SK-N-DZ (cell line): ENCODE measurements at regions not wholly inside any gene's neighbourhood (a gene's known extent, or its start where the extent isn't known, plus 50 kb on each side); places are given as distances from the start of the nearest gene placed in this dataset.

Experiments used
- DNase-seq: peaks from one replicate; pipeline ENCODE4 v3.0.0-alpha.2; 2015; ENCODE audit warnings: low spot score

GRCh38 chr1:214202992-214203391, 78.0 kb upstream of the SMYD2 start:
- no peak for DNase-seq

- DNase-seq: no peak
Measured at GRCh38 chr1:214205053-214205452, 75.9 kb upstream of the SMYD2 start.

GRCh38 chr1:214208460-214208859, 72.5 kb upstream of the SMYD2 start:
- DNase-seq: no peak

GRCh38 chr1:214209260-214209808, 71.6 kb upstream of the SMYD2 start:
- no peak for DNase-seq

- DNase-seq: no peak
Measured at GRCh38 chr1:214213136-214213535, 67.8 kb upstream of the SMYD2 start.

- DNase-seq: no peak
Measured at GRCh38 chr1:214214851-214215250, 66.1 kb upstream of the SMYD2 start.

GRCh38 chr1:214215583-214215982, 65.4 kb upstream of the SMYD2 start:
- DNase-seq: no peak

GRCh38 chr1:214216021-214216420, 64.9 kb upstream of the SMYD2 start:
- DNase-seq: no peak

GRCh38 chr1:214216779-214217178, 64.2 kb upstream of the SMYD2 start:
- no peak for DNase-seq

GRCh38 chr1:214219902-214220301, 61.1 kb upstream of the SMYD2 start:
- no peak for DNase-seq

- no peak for DNase-seq
Measured at GRCh38 chr1:214220891-214221290, 60.1 kb upstream of the SMYD2 start.

GRCh38 chr1:214224611-214225354, 56.2 kb upstream of the SMYD2 start:
- DNase-seq: no peak

GRCh38 chr1:214228976-214229375, 52.0 kb upstream of the SMYD2 start:
- no peak for DNase-seq

GRCh38 chr1:214229736-214230135, 51.2 kb upstream of the SMYD2 start:
- DNase-seq: no peak
